Left lung (tissue), 4 donors: ENCODE measurements at regions not wholly inside any gene's neighbourhood (a gene's known extent, or its start where the extent isn't known, plus 50 kb on each side); places are given as distances from the start of the nearest gene placed in this dataset.

Experiments used
- ATAC-seq: fragments of 200-7000 bp; cut with Tn5 transposase; one replicate; pipeline ENCODE4 v1.9.1; 2020; ENCODE audit warnings: moderate library complexity
- DNase-seq, 4 donors: peaks; one replicate each; pipeline ENCODE4 v3.0.0-alpha.2; 2013 to 2020
- H3K27ac ChIP-seq, 2 donors: fragments of 200-600 bp; sonication (generic) in 1 of 2; one replicate each; pipeline versions ENCODE4 v1.5.0 to v1.8.0; 2020 to 2021
- H3K27me3 ChIP-seq, 2 donors: fragments of 200-600 bp; sonication (generic) in 1 of 2; one replicate each; pipeline versions ENCODE4 v1.5.0 to v1.8.0; 2020 to 2021
- H3K36me3 ChIP-seq, 2 donors: fragments of 200-600 bp; sonication (generic) in 1 of 2; one replicate each; pipeline versions ENCODE4 v1.5.0 to v1.8.0; 2020 to 2021
- H3K4me1 ChIP-seq, 2 donors: fragments of 200-600 bp; one replicate each; pipeline ENCODE4 v1.8.0; 2021
- H3K4me3 ChIP-seq, 2 donors: fragments of 200-600 bp; sonication (generic) in 1 of 2; one replicate each; pipeline versions ENCODE4 v1.5.0 to v1.8.0; 2020 to 2021; ENCODE audit warnings: mild to moderate bottlenecking in 1 of 2
- H3K9me3 ChIP-seq, 2 donors: fragments of 200-600 bp; sonication (generic) in 1 of 2; one replicate each; pipeline versions ENCODE4 v1.5.0 to v1.8.0; 2020 to 2021
- CTCF ChIP-seq, 2 donors: fragments of 200-600 bp; sonication (generic) in 1 of 2; IDR thresholded peaks; one replicate each; pipeline versions ENCODE4 v1.5.0 to v1.8.0; 2021; ENCODE audit warnings: antibody characterized with exemption in 2 of 2
- intact Hi-C, 2 donors: fragments of 100-400 bp; cut with DNase I; formaldehyde crosslinking; loops; one replicate each; pipeline versions ENCODE4 v1.11.2 to v1.14.2; 2022
- donor health status: DM: no; HTN: yes; CAD: no.
- donor health status: DM: no; HTN: no; CAD: no.

GRCh38 chr1:224541072-224541790 lies 74.9 kb upstream of the CNIH3 start:
- ATAC-seq, result no peak
- H3K27me3 ChIP-seq, result no peaks in the 10 kb centered on the region
- no peaks in the 10 kb centered on the region for H3K9me3 ChIP-seq
- no peak overlapping the region for H3K27ac ChIP-seq
- DNase-seq, result no peak
- intact Hi-C loops, result no loop called here
- no peak overlapping the region for H3K4me3 ChIP-seq
- TF ChIP-seq CTCF (IDR thresholded peaks at IDR 0.05), result no peak
- H3K36me3 ChIP-seq, result no peaks in the 10 kb centered on the region
- peaks cover 4 to 18% of the 10 kb centered on the region in 2 donors for H3K4me1 ChIP-seq

GRCh38 chr1:224541901-224542630 lies 74.1 kb upstream of the CNIH3 start:
- TF ChIP-seq CTCF (IDR thresholded peaks at IDR 0.05), result no peak
- intact Hi-C loops, result no loop called here
- no peak overlapping the region for H3K4me3 ChIP-seq
- no peak overlapping the region for H3K27ac ChIP-seq
- DNase-seq (no peak), ATAC-seq (no peak)
- no peaks in the 10 kb centered on the region for H3K9me3 ChIP-seq
- H3K27me3 ChIP-seq, result no peaks in the 10 kb centered on the region
- H3K36me3 ChIP-seq, result no peaks in the 10 kb centered on the region
- H3K4me1 ChIP-seq, result peaks cover 4 to 18% of the 10 kb centered on the region in 2 donors

GRCh38 chr1:224542783-224543440 lies 73.2 kb upstream of the CNIH3 start:
- no peak for DNase-seq
- TF ChIP-seq CTCF (IDR thresholded peaks at IDR 0.05), result no peak
- Histone ChIP-seq H3K36me3 (no peaks in the 10 kb centered on the region), H3K27ac (peak overlapping the region; percentile 21 to 24), H3K4me1 (peaks cover 4 to 18% of the 10 kb centered on the region in 2 donors), H3K9me3 (no peaks in the 10 kb centered on the region), H3K27me3 (no peaks in the 10 kb centered on the region), H3K4me3 (no peak overlapping the region)
- ATAC-seq, result peak; percentile 83
- intact Hi-C loops, result no loop called here

GRCh38 chr1:224543453-224543852 lies 72.7 kb upstream of the CNIH3 start:
- ATAC-seq, result no peak

More at GRCh38 chr1:224543453-224543852, 72.7 kb upstream of the CNIH3 start:
- no peaks in the 10 kb centered on the region for H3K27me3 ChIP-seq
- H3K36me3 ChIP-seq, result no peaks in the 10 kb centered on the region
- intact Hi-C loops, result no loop called here
- H3K27ac ChIP-seq, result peak overlapping the region; percentile 21 to 24
- H3K9me3 ChIP-seq, result no peaks in the 10 kb centered on the region
- DNase-seq, result no peak
- no peak for TF ChIP-seq CTCF (IDR thresholded peaks at IDR 0.05)
- peaks cover 4 to 18% of the 10 kb centered on the region in 2 donors for H3K4me1 ChIP-seq
- no peak overlapping the region for H3K4me3 ChIP-seq
